A549 (cell line): ENCODE measurements at regions not wholly inside any gene's neighbourhood (a gene's known extent, or its start where the extent isn't known, plus 50 kb on each side); places are given as distances from the start of the nearest gene placed in this dataset.

Source experiments
- MAX ChIP-seq: IDR thresholded peaks from 2 replicates; pipeline ENCODE4 v1.6.1; 2012
- SMC3 ChIP-seq: fragments of >200 bp; sonication (Bioruptor Twin); formaldehyde crosslinking; IDR thresholded peaks from 3 replicates; pipeline ENCODE4 v1.6.1; 2018; ENCODE audit warnings: inconsistent platforms

- TF ChIP-seq SMC3 (no peak), MAX (no peak)
Measured at GRCh38 chr14:26873362-26873960, 275.6 kb upstream of the NOVA1 start.
